Mesodermal cell (in vitro differentiated cells): ENCODE measurements at regions not wholly inside any gene's neighbourhood (a gene's known extent, or its start where the extent isn't known, plus 50 kb on each side); places are given as distances from the start of the nearest gene placed in this dataset.

Experiments used
- H3K27ac ChIP-seq: 2 replicates; pipeline ENCODE4 v1.7.0; 2013; ENCODE audit warnings: mild to moderate bottlenecking, low read depth, low read length, moderate library complexity; ENCODE audit not compliant: severe bottlenecking
- H3K36me3 ChIP-seq: 2 replicates; pipeline ENCODE4 v1.7.1; 2013; ENCODE audit warnings: mild to moderate bottlenecking, low read length, moderate library complexity; ENCODE audit not compliant: control insufficient read depth, insufficient read depth
- H3K4me1 ChIP-seq: one replicate; pipeline ENCODE4 v1.7.1; 2013; ENCODE audit warnings: mild to moderate bottlenecking, low read length; ENCODE audit not compliant: insufficient read depth, control insufficient read depth, poor library complexity, severe bottlenecking
- H3K4me3 ChIP-seq: 2 replicates; pipeline ENCODE4 v1.7.0; 2013; ENCODE audit warnings: low read length, control low read depth, mild to moderate bottlenecking; ENCODE audit not compliant: insufficient read depth, poor library complexity, severe bottlenecking; ENCODE audit errors: extremely low read depth
- H3K9me3 ChIP-seq: 2 replicates; pipeline ENCODE4 v1.7.1; 2013; ENCODE audit warnings: mild to moderate bottlenecking, low read length, moderate library complexity; ENCODE audit not compliant: control insufficient read depth
- WGBS, 2 experiments: methylation state at CpG; one replicate each; pipeline ENCODE4 v1.1.5; 2013; ENCODE audit warnings: missing lambda C conversion rate in 2 of 2; ENCODE audit not compliant: insufficient coverage in 2 of 2; 5-methylcytosine and 5-hydroxymethylcytosine counted together

- Histone ChIP-seq H3K4me1 (no peaks in the 10 kb centered on the region), H3K9me3 (no peaks in the 10 kb centered on the region), H3K36me3 (no peaks in the 10 kb centered on the region), H3K27ac (no peak overlapping the region), H3K4me3 (no peak overlapping the region)
- 88 to 97% methylated on average over 5 to 6 of the region's 8 CpGs for WGBS, 2 experiments
Measured at GRCh38 chr10:120282421-120282820, 174.6 kb upstream of the PLPP4 start.

GRCh38 chr10:120282846-120283492 is 174.1 kb upstream of the PLPP4 start:
- H3K4me3 ChIP-seq = no peak overlapping the region
- no peaks in the 10 kb centered on the region for H3K9me3 ChIP-seq
- 90 to 94% methylated on average over 4 to 6 of the region's 6 CpGs for WGBS, 2 experiments
- H3K4me1 ChIP-seq = no peaks in the 10 kb centered on the region
- no peak overlapping the region for H3K27ac ChIP-seq
- H3K36me3 ChIP-seq = no peaks in the 10 kb centered on the region

- Histone ChIP-seq H3K27ac (no peak overlapping the region), H3K9me3 (no peaks in the 10 kb centered on the region), H3K4me3 (no peak overlapping the region), H3K4me1 (no peaks in the 10 kb centered on the region), H3K36me3 (no peaks in the 10 kb centered on the region)
- WGBS, 2 experiments = 72 to 84% methylated on average over 2 to 5 of the region's 6 CpGs
Measured at GRCh38 chr10:120285408-120285807, 171.6 kb upstream of the PLPP4 start.

GRCh38 chr10:120286280-120286679 is 170.7 kb upstream of the PLPP4 start:
- Histone ChIP-seq H3K27ac (no peak overlapping the region), H3K4me3 (no peak overlapping the region), H3K4me1 (no peaks in the 10 kb centered on the region), H3K36me3 (no peaks in the 10 kb centered on the region), H3K9me3 (no peaks in the 10 kb centered on the region)
- 85 to 90% methylated on average over 2 to 3 of the region's 3 CpGs for whole genome bisulfite sequencing, 2 experiments

GRCh38 chr10:120300513-120300912 is 156.5 kb upstream of the PLPP4 start:
- Histone ChIP-seq H3K9me3 (no peaks in the 10 kb centered on the region), H3K27ac (no peak overlapping the region), H3K4me1 (no peaks in the 10 kb centered on the region), H3K36me3 (no peaks in the 10 kb centered on the region), H3K4me3 (no peak overlapping the region)
- 89 to 96% methylated on average over 4 of the region's 5 CpGs for WGBS, 2 experiments

DNA sequence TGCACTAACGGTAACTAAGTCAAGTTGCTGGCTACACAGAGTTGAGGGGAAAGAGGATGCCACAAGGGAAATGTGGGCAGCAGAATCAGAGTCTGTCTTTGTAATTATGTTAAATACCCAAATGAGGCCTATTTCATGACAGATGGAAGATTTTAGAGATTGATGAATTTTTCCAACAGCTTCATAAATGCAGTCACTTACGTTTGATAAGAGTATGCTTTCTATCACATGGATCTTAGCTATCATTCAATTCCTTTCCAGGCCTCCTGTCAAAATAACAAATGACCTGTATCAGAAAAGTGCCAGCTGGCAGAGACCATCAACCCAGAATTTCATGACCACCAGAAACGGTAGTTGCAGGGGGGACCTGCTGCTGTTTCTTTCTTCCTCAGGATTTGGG is 148.4 kb upstream of the PLPP4 start:
- WGBS, 2 experiments = 93 to 100% methylated on average over 1 to 3 of the region's 3 CpGs
- Histone ChIP-seq H3K4me3 (no peak overlapping the region), H3K27ac (no peak overlapping the region), H3K4me1 (no peaks in the 10 kb centered on the region), H3K36me3 (no peaks in the 10 kb centered on the region), H3K9me3 (no peaks in the 10 kb centered on the region)

DNA sequence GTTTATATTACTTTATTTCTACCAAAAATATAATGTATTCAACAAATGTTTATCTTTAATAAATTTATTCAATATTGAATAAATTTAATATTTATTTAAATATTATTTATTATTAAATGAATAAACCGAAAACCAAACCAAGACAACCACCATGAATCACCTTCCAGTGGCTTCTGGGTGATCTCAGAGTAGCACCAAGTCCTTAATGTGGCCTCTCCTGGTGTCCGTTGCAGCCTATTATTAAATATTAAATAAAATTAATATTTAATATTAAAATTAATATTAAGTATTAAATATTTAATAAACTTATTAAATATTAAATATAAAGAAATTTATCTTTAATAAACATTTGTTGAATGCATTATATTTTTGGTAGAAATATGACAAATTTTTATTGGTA is 143.3 kb upstream of the PLPP4 start:
- WGBS, 2 experiments = no CpG with 5 or more reads among the region's 2 CpGs
- Histone ChIP-seq H3K4me3 (no peak overlapping the region), H3K4me1 (no peaks in the 10 kb centered on the region), H3K9me3 (no peaks in the 10 kb centered on the region), H3K36me3 (no peaks in the 10 kb centered on the region), H3K27ac (no peak overlapping the region)

GRCh38 chr10:120314442-120314841 is 142.6 kb upstream of the PLPP4 start:
- WGBS, 2 experiments = no CpG with 5 or more reads among the region's 1 CpG

DNA sequence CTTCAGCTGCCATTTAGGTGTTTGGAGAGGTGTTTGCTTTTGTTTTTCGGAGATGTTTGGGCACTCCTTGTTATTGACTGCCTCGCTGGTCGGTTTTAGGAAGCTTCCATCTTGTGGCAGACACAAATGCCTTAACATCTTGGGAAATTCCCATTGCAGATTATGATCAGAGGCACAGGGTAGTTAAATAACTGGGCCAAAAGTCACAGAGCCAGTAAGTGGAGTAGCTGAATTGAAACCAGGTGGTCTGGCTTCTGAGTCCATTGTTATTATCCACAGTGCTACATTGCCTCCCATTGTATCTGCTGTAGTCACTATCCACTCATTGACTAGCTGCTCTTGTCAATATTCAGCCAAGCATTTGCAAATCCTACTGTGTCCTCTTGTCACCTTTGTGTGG is 138.2 kb upstream of the PLPP4 start:
- Histone ChIP-seq H3K27ac (no peak overlapping the region), H3K9me3 (no peaks in the 10 kb centered on the region), H3K4me1 (no peaks in the 10 kb centered on the region), H3K4me3 (no peak overlapping the region), H3K36me3 (no peaks in the 10 kb centered on the region)
- 83 to 87% methylated on average over 3 of the region's 3 CpGs for WGBS, 2 experiments

More at GRCh38 chr10:120314442-120314841, 142.6 kb upstream of the PLPP4 start:
- Histone ChIP-seq H3K9me3 (no peaks in the 10 kb centered on the region), H3K36me3 (no peaks in the 10 kb centered on the region), H3K27ac (no peak overlapping the region), H3K4me3 (no peak overlapping the region), H3K4me1 (no peaks in the 10 kb centered on the region)

DNA sequence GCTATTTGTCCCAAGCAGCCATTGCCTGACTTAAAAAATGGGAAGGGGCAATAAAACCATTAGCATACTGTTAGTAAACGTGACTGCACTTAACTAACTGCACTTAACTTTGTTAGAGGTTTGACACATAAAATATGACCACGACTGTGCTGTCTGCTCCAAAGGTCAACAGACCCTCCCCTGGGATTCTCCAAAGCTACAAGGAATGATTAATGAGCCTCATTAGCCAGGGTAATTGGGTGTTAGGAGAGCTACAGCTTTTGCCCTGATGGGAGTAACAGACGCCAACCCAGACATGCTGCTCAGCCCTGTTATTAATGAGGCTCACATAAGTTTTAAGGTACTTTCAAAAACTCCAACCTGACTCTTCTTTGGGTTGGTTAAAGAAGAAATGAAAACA is 129.4 kb upstream of the PLPP4 start:
- Histone ChIP-seq H3K36me3 (no peaks in the 10 kb centered on the region), H3K4me1 (no peaks in the 10 kb centered on the region), H3K27ac (no peak overlapping the region), H3K9me3 (no peaks in the 10 kb centered on the region), H3K4me3 (no peak overlapping the region)
- WGBS, 2 experiments = 67% methylated on average over 1 of the region's 3 CpGs; no CpG with 5 or more reads in 1 of the 2 experiments

GRCh38 chr10:120328647-120329046 is 128.4 kb upstream of the PLPP4 start:
- Histone ChIP-seq H3K4me3 (no peak overlapping the region), H3K9me3 (no peaks in the 10 kb centered on the region), H3K36me3 (no peaks in the 10 kb centered on the region), H3K27ac (no peak overlapping the region), H3K4me1 (no peaks in the 10 kb centered on the region)
- 80% methylated on average over 1 of the region's 3 CpGs; no CpG with 5 or more reads in 1 of the 2 experiments for WGBS, 2 experiments
